GM12878 (cell line): ENCODE measurements at regions not wholly inside any gene's neighbourhood (a gene's known extent, or its start where the extent isn't known, plus 50 kb on each side); places are given as distances from the start of the nearest gene placed in this dataset.
A peak's percentile ranks its signal among the peaks of the same experiment; 100 is the strongest.
"Not testable (repeated sequence)": the region's sequence is repeated elsewhere in the genome, so short reads cannot be mapped to it uniquely, and the experiment has no call there.

ENCODE experiments used
- ATAC-seq: fragments of 200-7000 bp; cut with Tn5 transposase; 3 replicates; pipeline ENCODE4 v1.9.1; 2020; ENCODE audit warnings: mild to moderate bottlenecking, moderate library complexity
- BruUV-seq: library from RNA; stranded (reverse); fragments of 400-500 nt; replicated peaks from 2 replicates; lab custom pipeline; 2021; lab: Mats Ljungman, UMichigan
- CTCF ChIA-PET: fragments of 300-600 bp; sonication (Branson Sonifier 250); formaldehyde crosslinking; extraction: SDS; loops from one replicate; lab custom pipeline; 2021; ENCODE audit warnings: inconsistent platforms; lab: Yijun Ruan, JAX
- POLR2A ChIA-PET: fragments of 350-600 bp; formaldehyde crosslinking; extraction: SDS; loops from one replicate; lab custom pipeline; 2021; ENCODE audit warnings: inconsistent platforms; lab: Charles Lee
- RAD21 ChIA-PET: fragments of 300-600 bp; sonication (Branson Sonifier 250); formaldehyde crosslinking; loops from one replicate; lab custom pipeline; 2023; ENCODE audit warnings: antibody characterized with exemption; ENCODE audit not compliant: unreplicated experiment; lab: Charles Lee
- SMC1A ChIA-PET: fragments of 300-600 bp; sonication (Branson Sonifier 250); formaldehyde crosslinking; loops from one replicate; lab custom pipeline; 2023; ENCODE audit not compliant: unreplicated experiment, uncharacterized antibody; lab: Charles Lee
- DNase-seq: peaks from one replicate; pipeline ENCODE4 v3.0.0-alpha.2; 2011; ENCODE audit warnings: low read depth, low spot score
- FAIRE-seq: peaks from 3 replicates; lab custom pipeline; 2011; peaks lifted over from hg19 to GRCh38; lab: Jason Lieb, UNC
- H2AFZ ChIP-seq: 2 replicates; pipeline ENCODE4 v1.6.0; 2011; ENCODE audit warnings: low read depth, low read length, control low read depth; ENCODE audit not compliant: control insufficient read depth
- H3K27ac ChIP-seq: 2 replicates; pipeline ENCODE4 v1.5.1; 2011; ENCODE audit warnings: control low read depth; ENCODE audit not compliant: control insufficient read depth, insufficient read depth
- H3K27me3 ChIP-seq, 2 experiments: replicated peaks in 1 of 2; 2 replicates each; pipeline versions ENCODE4 v1.6.0 to v1.6.1; 2011; ENCODE audit warnings: low read length in 1 of 2; ENCODE audit not compliant: control insufficient read depth in 2 of 2, insufficient read depth in 2 of 2
- H3K36me3 ChIP-seq, 2 experiments: 2 replicates each; pipeline ENCODE4 v1.5.1; 2011; ENCODE audit warnings: low read length in 1 of 2; ENCODE audit not compliant: control insufficient read depth in 2 of 2, insufficient read depth in 2 of 2
- H3K4me1 ChIP-seq: 2 replicates; pipeline ENCODE4 v1.6.1; 2011; ENCODE audit warnings: mild to moderate bottlenecking, low read length, moderate library complexity, mixed read lengths; ENCODE audit not compliant: control insufficient read depth, insufficient read depth
- H3K4me2 ChIP-seq: 2 replicates; pipeline ENCODE4 v1.6.0; 2011; ENCODE audit warnings: control low read depth; ENCODE audit not compliant: control insufficient read depth, insufficient read depth
- H3K4me3 ChIP-seq: fragments of 200-600 bp; sonication (generic); 2 replicates; pipeline ENCODE4 v1.5.1; 2016
- H3K79me2 ChIP-seq: 2 replicates; pipeline ENCODE4 v1.6.0; 2011; ENCODE audit warnings: low read length; ENCODE audit not compliant: control insufficient read depth, insufficient read depth
- H3K9ac ChIP-seq: 2 replicates; pipeline ENCODE4 v1.8.0; 2011; ENCODE audit warnings: low read length, control low read depth, mixed read lengths; ENCODE audit not compliant: control insufficient read depth, insufficient read depth
- H3K9me3 ChIP-seq: replicated peaks from 3 replicates; pipeline ENCODE4 v1.5.1; 2011; ENCODE audit warnings: mild to moderate bottlenecking, low read length; ENCODE audit not compliant: control insufficient read depth, insufficient read depth
- H4K20me1 ChIP-seq: 2 replicates; pipeline ENCODE4 v1.6.0; 2011; ENCODE audit not compliant: control insufficient read depth, insufficient read depth
- RAD21 ChIP-seq: IDR thresholded peaks from 2 replicates; pipeline ENCODE4 v1.6.1; 2011; ENCODE audit warnings: mild to moderate bottlenecking, low read depth, low read length, moderate library complexity; ENCODE audit not compliant: insufficient read depth
- SMC3 ChIP-seq: IDR thresholded peaks from 2 replicates; pipeline ENCODE4 v1.6.1; 2011; ENCODE audit warnings: low read length, improper control_type of control experiment, borderline replicate concordance
- WGBS: methylation state at CpG from one replicate; pipeline ENCODE4 v1.1.6; 2016; ENCODE audit warnings: low lambda C conversion rate; ENCODE audit not compliant: insufficient replicate concordance, insufficient coverage; ENCODE audit errors: missing lambda C conversion rate; 5-methylcytosine and 5-hydroxymethylcytosine counted together
- in situ Hi-C: fragments of 300-500 bp; cut with MboI; formaldehyde crosslinking; loops from 9 replicates; pipeline ENCODE4 v1.14.3; 2018; ENCODE audit warnings: mixed read lengths
- intact Hi-C: fragments of 100-400 bp; cut with micrococcal nuclease; formaldehyde crosslinking; loops from one replicate; pipeline ENCODE4 v1.14.2; 2022; ENCODE audit not compliant: unreplicated experiment
- TF ChIP-seq, protein P1 (sequence below), 3 experiments: IDR thresholded peaks in 2 of 3; conservative IDR thresholded peaks in 1 of 3; 2 replicates each; pipeline ENCODE4 v1.5.1; 2011; ENCODE audit warnings: low read depth in 3 of 3, low read length in 3 of 3, mild to moderate bottlenecking in 3 of 3, control low read depth in 2 of 3, moderate library complexity in 2 of 3, inconsistent platforms in 1 of 3, mixed read lengths in 1 of 3; ENCODE audit not compliant: control insufficient read depth in 2 of 3, insufficient read depth in 1 of 3; ENCODE audit errors: extremely low read depth in 1 of 3
- TF ChIP-seq, protein P2 (sequence below): fragments of 450-650 bp; IDR thresholded peaks from 2 replicates; pipeline ENCODE4 v1.6.1; 2017; ENCODE audit warnings: mild to moderate bottlenecking

DNA sequence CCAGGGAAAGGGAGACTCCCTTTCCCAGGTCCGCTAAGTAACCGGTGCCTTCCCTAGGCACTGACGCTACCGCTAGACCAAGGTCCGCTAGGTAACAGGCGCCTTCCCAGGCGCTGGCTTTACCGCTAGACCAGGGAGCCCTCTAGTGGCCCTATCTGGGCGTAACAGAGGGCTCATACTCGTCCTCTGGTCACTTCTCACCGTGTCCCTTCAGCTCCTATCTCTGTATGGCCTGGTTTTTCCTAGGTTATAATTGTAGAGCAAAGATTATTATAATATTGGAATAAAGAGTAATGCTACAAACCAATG is 921.3 kb upstream of the PCDH10 start:
- H3K27me3 ChIP-seq, H4K20me1 ChIP-seq, POLR2A ChIA-PET, H3K9ac ChIP-seq, FAIRE-seq, RAD21 ChIA-PET, BruUV-seq, H3K4me2 ChIP-seq, SMC1A ChIA-PET, CTCF ChIA-PET, H3K79me2 ChIP-seq, in situ Hi-C loops, H3K4me1 ChIP-seq, H3K4me3 ChIP-seq, H3K9me3 ChIP-seq, H2AFZ ChIP-seq, H3K36me3 ChIP-seq, DNase-seq, H3K27ac ChIP-seq: not testable (repeated sequence)
- ATAC-seq = peak; percentile 59
- intact Hi-C loops = loop anchor here (2.0 kb wide), 1 partner anchor 1135 kb away; no protein-coding TSS in a partner anchor
- WGBS = 23% methylated on average over 11 of the region's 11 CpGs
- peak; percentile 39 for TF ChIP-seq RAD21
- TF ChIP-seq, protein P1, sequence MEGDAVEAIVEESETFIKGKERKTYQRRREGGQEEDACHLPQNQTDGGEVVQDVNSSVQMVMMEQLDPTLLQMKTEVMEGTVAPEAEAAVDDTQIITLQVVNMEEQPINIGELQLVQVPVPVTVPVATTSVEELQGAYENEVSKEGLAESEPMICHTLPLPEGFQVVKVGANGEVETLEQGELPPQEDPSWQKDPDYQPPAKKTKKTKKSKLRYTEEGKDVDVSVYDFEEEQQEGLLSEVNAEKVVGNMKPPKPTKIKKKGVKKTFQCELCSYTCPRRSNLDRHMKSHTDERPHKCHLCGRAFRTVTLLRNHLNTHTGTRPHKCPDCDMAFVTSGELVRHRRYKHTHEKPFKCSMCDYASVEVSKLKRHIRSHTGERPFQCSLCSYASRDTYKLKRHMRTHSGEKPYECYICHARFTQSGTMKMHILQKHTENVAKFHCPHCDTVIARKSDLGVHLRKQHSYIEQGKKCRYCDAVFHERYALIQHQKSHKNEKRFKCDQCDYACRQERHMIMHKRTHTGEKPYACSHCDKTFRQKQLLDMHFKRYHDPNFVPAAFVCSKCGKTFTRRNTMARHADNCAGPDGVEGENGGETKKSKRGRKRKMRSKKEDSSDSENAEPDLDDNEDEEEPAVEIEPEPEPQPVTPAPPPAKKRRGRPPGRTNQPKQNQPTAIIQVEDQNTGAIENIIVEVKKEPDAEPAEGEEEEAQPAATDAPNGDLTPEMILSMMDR (IDR thresholded peaks at IDR 0.05 in 2 of 3, conservative IDR thresholded peaks at IDR 0.05 in 1 of 3; ENCODE audit: control insufficient read depth in 2 of 3, extremely low read depth in 1 of 3, insufficient read depth in 1 of 3, low read depth in 3 of 3, low read length in 3 of 3) = peak; percentile 18 to 42 (median 36); a peak in 4 of 6 replicates
- TF ChIP-seq SMC3 = peak; percentile 20; the same call in 1 of the 2 replicates
- TF ChIP-seq, protein P2, sequence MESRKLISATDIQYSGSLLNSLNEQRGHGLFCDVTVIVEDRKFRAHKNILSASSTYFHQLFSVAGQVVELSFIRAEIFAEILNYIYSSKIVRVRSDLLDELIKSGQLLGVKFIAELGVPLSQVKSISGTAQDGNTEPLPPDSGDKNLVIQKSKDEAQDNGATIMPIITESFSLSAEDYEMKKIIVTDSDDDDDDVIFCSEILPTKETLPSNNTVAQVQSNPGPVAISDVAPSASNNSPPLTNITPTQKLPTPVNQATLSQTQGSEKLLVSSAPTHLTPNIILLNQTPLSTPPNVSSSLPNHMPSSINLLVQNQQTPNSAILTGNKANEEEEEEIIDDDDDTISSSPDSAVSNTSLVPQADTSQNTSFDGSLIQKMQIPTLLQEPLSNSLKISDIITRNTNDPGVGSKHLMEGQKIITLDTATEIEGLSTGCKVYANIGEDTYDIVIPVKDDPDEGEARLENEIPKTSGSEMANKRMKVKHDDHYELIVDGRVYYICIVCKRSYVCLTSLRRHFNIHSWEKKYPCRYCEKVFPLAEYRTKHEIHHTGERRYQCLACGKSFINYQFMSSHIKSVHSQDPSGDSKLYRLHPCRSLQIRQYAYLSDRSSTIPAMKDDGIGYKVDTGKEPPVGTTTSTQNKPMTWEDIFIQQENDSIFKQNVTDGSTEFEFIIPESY = peak; percentile 94
